ENCODE measurements at regions not wholly inside any gene's neighbourhood (a gene's known extent, or its start where the extent isn't known, plus 50 kb on each side); places are given as distances from the start of the nearest gene placed in this dataset.
A peak's percentile ranks its signal among the peaks of the same experiment; 100 is the strongest.

DNA sequence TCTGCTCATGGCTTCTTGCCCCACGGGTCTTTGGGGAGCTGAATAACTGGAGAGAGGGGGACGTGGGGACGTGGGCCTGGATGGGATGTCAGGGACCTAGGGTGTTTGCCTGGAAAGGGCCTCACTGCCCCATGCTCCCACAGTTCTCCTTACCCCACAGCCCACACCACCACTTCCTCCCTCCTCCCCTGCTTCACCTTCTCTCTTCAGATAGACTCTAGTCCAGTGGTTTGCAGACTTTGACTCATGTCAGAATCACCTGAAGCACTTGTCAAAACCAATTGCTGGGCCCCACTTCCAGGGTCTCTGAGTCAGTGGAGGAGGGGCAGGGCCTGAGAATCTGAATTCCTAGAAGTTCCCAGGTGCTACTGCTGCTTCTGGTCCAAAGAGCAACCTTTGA lies 327.4 kb downstream of the RPS24 start:
- H3K4me3 ChIP-seq = no peak overlapping the region
- no peaks in the 10 kb centered on the region for H3K9me3 ChIP-seq
- DNase-seq (ENCODE audit: low spot score in 2 of 2) = no peak
- peaks cover 0 to 20% (median 0%) of the 10 kb centered on the region in 4 donors for H3K4me1 ChIP-seq
- WGBS, 2 donors = 78 to 95% methylated on average over 3 of the region's 3 CpGs
- no peaks in the 10 kb centered on the region for H3K36me3 ChIP-seq
- no peak for TF ChIP-seq EP300 (IDR thresholded peaks at IDR 0.05)
- no peaks in the 10 kb centered on the region for H3K27me3 ChIP-seq
- H3K27ac ChIP-seq = no peak overlapping the region

DNA sequence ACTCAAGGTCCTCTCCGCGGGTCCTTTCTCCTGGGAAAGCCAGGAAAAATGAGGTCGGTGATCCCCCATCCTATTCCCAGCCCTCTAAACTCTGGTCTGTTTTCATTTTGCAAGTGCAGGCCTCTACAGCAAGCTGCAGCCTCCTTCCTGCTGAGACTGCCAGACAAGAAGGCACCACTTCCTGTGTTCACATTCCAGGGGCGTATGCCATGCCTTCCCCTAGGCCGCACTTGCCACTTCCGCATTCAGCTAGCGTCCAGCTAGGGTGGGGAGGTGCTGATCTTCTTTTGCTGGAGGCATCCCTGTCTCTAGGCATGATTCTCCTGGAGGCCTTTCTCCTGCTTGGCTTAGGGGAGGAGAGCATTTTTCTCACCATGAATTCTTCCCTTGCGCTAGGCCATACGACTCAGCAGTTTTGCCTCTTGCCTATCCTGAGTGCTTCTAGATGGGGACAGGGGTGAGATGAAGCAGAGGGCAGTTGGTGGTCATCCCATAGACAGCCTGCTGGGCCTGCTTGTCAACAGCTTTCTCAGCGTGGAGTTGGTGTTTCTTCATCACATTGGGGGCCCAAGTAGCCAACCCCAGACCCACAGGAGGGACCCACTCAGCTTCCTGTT lies 328.9 kb downstream of the RPS24 start:
- TF ChIP-seq EP300 (IDR thresholded peaks at IDR 0.05) = no peak
- TF ChIP-seq POLR2A (IDR thresholded peaks at IDR 0.05) = no peak
- TF ChIP-seq, protein P1, sequence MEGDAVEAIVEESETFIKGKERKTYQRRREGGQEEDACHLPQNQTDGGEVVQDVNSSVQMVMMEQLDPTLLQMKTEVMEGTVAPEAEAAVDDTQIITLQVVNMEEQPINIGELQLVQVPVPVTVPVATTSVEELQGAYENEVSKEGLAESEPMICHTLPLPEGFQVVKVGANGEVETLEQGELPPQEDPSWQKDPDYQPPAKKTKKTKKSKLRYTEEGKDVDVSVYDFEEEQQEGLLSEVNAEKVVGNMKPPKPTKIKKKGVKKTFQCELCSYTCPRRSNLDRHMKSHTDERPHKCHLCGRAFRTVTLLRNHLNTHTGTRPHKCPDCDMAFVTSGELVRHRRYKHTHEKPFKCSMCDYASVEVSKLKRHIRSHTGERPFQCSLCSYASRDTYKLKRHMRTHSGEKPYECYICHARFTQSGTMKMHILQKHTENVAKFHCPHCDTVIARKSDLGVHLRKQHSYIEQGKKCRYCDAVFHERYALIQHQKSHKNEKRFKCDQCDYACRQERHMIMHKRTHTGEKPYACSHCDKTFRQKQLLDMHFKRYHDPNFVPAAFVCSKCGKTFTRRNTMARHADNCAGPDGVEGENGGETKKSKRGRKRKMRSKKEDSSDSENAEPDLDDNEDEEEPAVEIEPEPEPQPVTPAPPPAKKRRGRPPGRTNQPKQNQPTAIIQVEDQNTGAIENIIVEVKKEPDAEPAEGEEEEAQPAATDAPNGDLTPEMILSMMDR (IDR thresholded peaks at IDR 0.05) = no peak
- Histone ChIP-seq H3K27me3 (no peaks in the 10 kb centered on the region), H3K9me3 (no peaks in the 10 kb centered on the region), H3K4me3 (no peak overlapping the region), H3K36me3 (no peaks in the 10 kb centered on the region), H3K4me1 (peaks cover 0 to 23% (median 2%) of the 10 kb centered on the region in 4 donors), H3K27ac (no peak overlapping the region)
- 72 to 81% methylated on average over 10 of the region's 10 CpGs for WGBS, 2 donors
- no peak for DNase-seq (ENCODE audit: low spot score in 2 of 2)

DNA sequence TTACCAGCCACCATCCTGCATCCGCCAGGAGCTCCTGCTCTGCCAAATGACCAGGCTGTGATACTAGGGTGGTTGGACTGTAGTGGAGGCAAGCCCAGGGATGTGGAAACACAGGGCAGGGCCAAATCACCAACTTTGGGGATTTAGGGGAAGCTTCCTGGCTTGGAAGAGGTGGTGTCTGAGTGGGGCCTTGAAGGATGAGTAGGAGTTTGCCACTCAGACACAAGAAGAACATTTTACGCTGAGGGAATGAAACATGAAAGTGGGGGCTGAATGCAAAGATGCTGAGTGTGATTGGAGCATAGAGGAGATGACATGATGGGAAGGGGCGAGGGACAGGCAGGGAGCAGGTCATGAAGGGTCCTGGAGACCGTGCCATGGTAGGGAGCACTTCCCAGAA lies 329.5 kb downstream of the RPS24 start:
- Histone ChIP-seq H3K36me3 (no peaks in the 10 kb centered on the region), H3K4me3 (no peak overlapping the region), H3K27me3 (no peaks in the 10 kb centered on the region), H3K9me3 (no peaks in the 10 kb centered on the region), H3K27ac (no peak overlapping the region), H3K4me1 (peaks cover 0 to 22% (median 3%) of the 10 kb centered on the region in 4 donors)
- TF ChIP-seq EP300 (IDR thresholded peaks at IDR 0.05) (no peak), POLR2A (IDR thresholded peaks at IDR 0.05) (no peak)
- TF ChIP-seq, protein P1 (IDR thresholded peaks at IDR 0.05) = no peak
- WGBS, 2 donors = 93 to 100% methylated on average over 4 of the region's 4 CpGs
- DNase-seq (ENCODE audit: low spot score in 2 of 2) = no peak

DNA sequence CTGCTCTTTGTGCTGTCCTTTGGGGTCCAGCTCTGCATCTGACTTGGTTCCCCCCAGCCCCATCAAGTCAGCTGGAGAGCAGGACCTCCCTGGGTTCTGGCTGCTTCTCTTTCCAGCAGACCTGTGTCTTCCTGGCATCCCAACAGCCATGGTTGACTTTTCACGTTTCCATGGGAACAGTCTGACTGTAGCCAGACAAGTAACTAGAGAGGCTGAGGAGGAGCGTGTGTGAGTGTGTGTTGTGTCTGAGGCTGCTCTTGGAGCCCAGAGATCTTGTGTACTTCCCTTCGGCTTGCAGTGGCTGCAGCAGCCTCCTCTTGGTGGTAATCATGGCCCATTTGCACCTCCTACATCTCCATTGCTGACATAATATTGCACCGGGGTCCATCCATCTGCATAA lies 332.0 kb downstream of the RPS24 start:
- DNase-seq (ENCODE audit: low spot score in 2 of 2) = no peak
- TF ChIP-seq, protein P1 (IDR thresholded peaks at IDR 0.05) = no peak
- no peak for TF ChIP-seq EP300 (IDR thresholded peaks at IDR 0.05)
- TF ChIP-seq POLR2A (IDR thresholded peaks at IDR 0.05) = no peak
- Histone ChIP-seq H3K4me3 (no peak overlapping the region), H3K4me1 (peaks cover 0 to 23% (median 3%) of the 10 kb centered on the region in 4 donors), H3K9me3 (no peaks in the 10 kb centered on the region), H3K27me3 (no peaks in the 10 kb centered on the region), H3K27ac (no peak overlapping the region), H3K36me3 (no peaks in the 10 kb centered on the region)
- 66 to 74% methylated on average over 4 of the region's 4 CpGs for WGBS, 2 donors

DNA sequence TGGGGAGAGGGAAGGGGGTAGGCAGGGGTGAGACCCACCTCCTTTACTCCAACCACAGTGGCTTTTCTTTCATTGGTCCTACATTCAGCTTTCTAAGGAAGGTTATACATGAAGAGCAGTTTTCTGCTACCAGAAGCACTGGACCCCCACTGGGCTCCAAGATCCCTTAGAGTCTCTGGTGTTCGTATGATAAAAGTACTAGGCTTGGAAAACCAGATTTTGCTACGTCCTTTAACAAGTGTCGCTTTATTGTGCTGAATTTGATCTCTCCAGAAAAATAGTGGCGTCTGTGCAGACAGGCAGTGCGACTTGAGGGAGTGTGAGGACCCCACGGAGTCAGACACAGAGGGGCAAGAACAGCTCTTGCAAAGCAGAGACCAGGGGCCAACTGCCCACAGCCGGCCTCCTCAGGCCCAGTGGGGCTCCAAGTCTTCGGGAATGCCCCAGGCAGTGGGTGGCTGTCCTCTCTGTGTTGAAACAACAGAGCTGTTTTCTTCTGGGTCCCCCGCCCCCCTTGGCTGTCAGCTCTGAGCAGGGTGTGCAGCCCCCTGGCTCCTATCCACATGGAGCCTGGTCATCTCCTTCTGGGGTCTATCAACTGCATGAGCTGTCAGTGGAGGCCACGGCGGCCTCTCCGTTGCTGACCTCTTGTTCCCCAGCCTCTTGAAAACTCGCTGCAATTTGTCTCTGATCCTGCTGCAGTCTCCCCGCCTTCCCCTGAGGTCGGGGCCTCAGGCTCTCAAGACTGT lies 333.2 kb downstream of the RPS24 start:
- DNase-seq (ENCODE audit: low spot score in 2 of 2) = no peak
- no peaks in the 10 kb centered on the region for H3K36me3 ChIP-seq
- no peaks in the 10 kb centered on the region for H3K9me3 ChIP-seq
- peaks cover 0 to 31% (median 3%) of the 10 kb centered on the region in 4 donors for H3K4me1 ChIP-seq
- H3K4me3 ChIP-seq = no peak overlapping the region
- no peaks in the 10 kb centered on the region for H3K27me3 ChIP-seq
- peak overlapping the region in 2 of 4 donors; percentile 6 to 56 for H3K27ac ChIP-seq
- TF ChIP-seq EP300 (IDR thresholded peaks at IDR 0.05) (no peak), POLR2A (IDR thresholded peaks at IDR 0.05) (no peak)
- TF ChIP-seq, protein P1 (IDR thresholded peaks at IDR 0.05) = no peak
- 52 to 53% methylated on average over 15 of the region's 15 CpGs for WGBS, 2 donors

Measured in tibial nerve (tissue), 4 donors.